Fibroblast of lung (primary cell): ENCODE measurements at regions not wholly inside any gene's neighbourhood (a gene's known extent, or its start where the extent isn't known, plus 50 kb on each side); places are given as distances from the start of the nearest gene placed in this dataset.
"Not testable (repeated sequence)": the region's sequence is repeated elsewhere in the genome, so short reads cannot be mapped to it uniquely, and the experiment has no call there.

Source experiments
- CTCF ChIP-seq, 2 donors: IDR thresholded peaks in 1 of 2; conservative IDR thresholded peaks in 1 of 2; 1 replicate in 1 of 2; 2 replicates in 1 of 2; pipeline ENCODE4 v1.5.1; 2011 to 2012; ENCODE audit warnings: low read length in 2 of 2, control low read depth in 1 of 2, inconsistent platforms in 1 of 2, low read depth in 1 of 2, mild to moderate bottlenecking in 1 of 2
- EZH2 ChIP-seq: IDR thresholded peaks from 2 replicates; pipeline ENCODE4 v1.5.1; 2012; ENCODE audit warnings: low read length, control low read depth, mild to moderate bottlenecking; ENCODE audit errors: missing control alignments

- TF ChIP-seq CTCF (conservative IDR thresholded peaks at IDR 0.05 in 1 of 2, IDR thresholded peaks at IDR 0.05 in 1 of 2; ENCODE audit: low read depth in 1 of 2, low read length in 2 of 2); EZH2: not testable (repeated sequence)
Measured at GRCh38 chr4:49141955-49142354, 155.9 kb downstream of the CWH43 start.
